Neural crest cell (in vitro differentiated cells): ENCODE measurements at regions not wholly inside any gene's neighbourhood (a gene's known extent, or its start where the extent isn't known, plus 50 kb on each side); places are given as distances from the start of the nearest gene placed in this dataset.

Experiments used
- DNase-seq: peaks from one replicate; pipeline ENCODE4 v3.0.0; 2021; ENCODE audit warnings: low read depth, mixed read lengths, low spot score
- H3K27ac Mint-ChIP-seq: one replicate; pipeline ENCODE4 v1.8.0; 2021; ENCODE audit warnings: mild to moderate bottlenecking, mixed read lengths; ENCODE audit not compliant: unreplicated experiment
- H3K27me3 Mint-ChIP-seq: 2 replicates; pipeline ENCODE4 v1.8.0; 2021; ENCODE audit warnings: low read depth, mild to moderate bottlenecking, mixed read lengths
- H3K36me3 Mint-ChIP-seq: 2 replicates; pipeline ENCODE4 v1.8.0; 2021; ENCODE audit warnings: low read depth, mild to moderate bottlenecking, mixed read lengths
- H3K4me1 Mint-ChIP-seq: 2 replicates; pipeline ENCODE4 v1.8.0; 2021; ENCODE audit warnings: mixed read lengths
- H3K4me3 Mint-ChIP-seq: one replicate; pipeline ENCODE4 v1.8.0; 2021; ENCODE audit warnings: mild to moderate bottlenecking, mixed read lengths
- H3K9me3 Mint-ChIP-seq: 2 replicates; pipeline ENCODE4 v1.8.0; 2021; ENCODE audit warnings: mixed read lengths
- TF ChIP-seq, protein P1 (sequence below): fragments of 200-600 bp; sonication (generic); conservative IDR thresholded peaks from 2 replicates; pipeline ENCODE4 v1.5.0; 2021; ENCODE audit warnings: antibody characterized with exemption, mild to moderate bottlenecking

DNA sequence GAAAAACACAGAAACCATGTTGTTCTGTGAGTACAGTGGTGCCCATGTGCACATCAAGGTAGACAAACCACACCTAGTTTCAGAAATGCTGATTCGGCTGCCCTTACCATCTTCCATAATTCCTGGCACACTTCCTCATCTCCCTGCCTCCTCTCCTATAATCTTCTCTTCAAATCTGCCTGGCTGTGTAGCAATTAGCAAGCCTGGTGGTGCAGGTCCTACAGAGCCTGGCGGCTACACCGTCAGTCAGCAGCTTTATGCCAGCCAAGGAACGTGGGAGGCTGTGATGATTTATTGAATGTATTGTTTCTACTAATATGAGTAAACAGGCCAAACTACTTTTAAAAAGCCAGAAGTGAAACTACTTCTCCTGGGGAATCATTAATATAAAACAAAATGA, 106.8 kb downstream of the SEMA6D start:
- H3K36me3 Mint-ChIP-seq, result no peaks in the 10 kb centered on the region
- no peak for DNase-seq
- H3K4me3 Mint-ChIP-seq, result no peak overlapping the region
- H3K27ac Mint-ChIP-seq, result no peak overlapping the region
- peaks cover 17% of the 10 kb centered on the region for H3K4me1 Mint-ChIP-seq
- H3K27me3 Mint-ChIP-seq, result no peaks in the 10 kb centered on the region
- TF ChIP-seq, protein P1, sequence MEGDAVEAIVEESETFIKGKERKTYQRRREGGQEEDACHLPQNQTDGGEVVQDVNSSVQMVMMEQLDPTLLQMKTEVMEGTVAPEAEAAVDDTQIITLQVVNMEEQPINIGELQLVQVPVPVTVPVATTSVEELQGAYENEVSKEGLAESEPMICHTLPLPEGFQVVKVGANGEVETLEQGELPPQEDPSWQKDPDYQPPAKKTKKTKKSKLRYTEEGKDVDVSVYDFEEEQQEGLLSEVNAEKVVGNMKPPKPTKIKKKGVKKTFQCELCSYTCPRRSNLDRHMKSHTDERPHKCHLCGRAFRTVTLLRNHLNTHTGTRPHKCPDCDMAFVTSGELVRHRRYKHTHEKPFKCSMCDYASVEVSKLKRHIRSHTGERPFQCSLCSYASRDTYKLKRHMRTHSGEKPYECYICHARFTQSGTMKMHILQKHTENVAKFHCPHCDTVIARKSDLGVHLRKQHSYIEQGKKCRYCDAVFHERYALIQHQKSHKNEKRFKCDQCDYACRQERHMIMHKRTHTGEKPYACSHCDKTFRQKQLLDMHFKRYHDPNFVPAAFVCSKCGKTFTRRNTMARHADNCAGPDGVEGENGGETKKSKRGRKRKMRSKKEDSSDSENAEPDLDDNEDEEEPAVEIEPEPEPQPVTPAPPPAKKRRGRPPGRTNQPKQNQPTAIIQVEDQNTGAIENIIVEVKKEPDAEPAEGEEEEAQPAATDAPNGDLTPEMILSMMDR, result no peak
- peaks cover 4% of the 10 kb centered on the region for H3K9me3 Mint-ChIP-seq

GRCh38 chr15:47829667-47830066, 112.4 kb downstream of the SEMA6D start:
- Mint-ChIP-seq H3K27me3 (no peaks in the 10 kb centered on the region), H3K4me1 (no peaks in the 10 kb centered on the region), H3K9me3 (peaks cover 9% of the 10 kb centered on the region), H3K36me3 (no peaks in the 10 kb centered on the region), H3K4me3 (no peak overlapping the region), H3K27ac (no peak overlapping the region)
- TF ChIP-seq, protein P1, result no peak
- no peak for DNase-seq

DNA sequence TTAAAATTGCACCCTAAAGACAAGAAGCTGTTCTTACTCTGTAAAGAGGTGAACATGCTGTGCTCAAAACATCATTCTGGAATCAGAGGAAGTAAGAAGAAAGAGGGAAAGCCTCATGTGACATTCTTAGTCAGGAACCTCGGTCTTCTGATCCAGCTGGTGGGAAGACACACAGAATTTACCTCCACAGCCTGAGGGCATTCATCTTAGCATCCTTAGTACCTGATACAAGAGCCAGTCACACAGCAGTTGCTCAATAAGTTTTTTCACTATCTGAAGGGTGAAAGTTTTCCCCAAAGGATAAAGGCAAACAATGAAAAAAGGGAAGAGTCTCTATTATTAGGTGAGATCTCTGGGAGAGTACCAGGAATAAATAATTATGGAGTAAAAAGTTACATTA, 116.8 kb downstream of the SEMA6D start:
- TF ChIP-seq, protein P1, result no peak
- H3K4me1 Mint-ChIP-seq, result no peaks in the 10 kb centered on the region

GRCh38 chr15:47839233-47839825, 122.0 kb downstream of the SEMA6D start:
- H3K9me3 Mint-ChIP-seq, result peaks cover 5% of the 10 kb centered on the region
- H3K27me3 Mint-ChIP-seq, result no peaks in the 10 kb centered on the region
- DNase-seq, result no peak
- TF ChIP-seq, protein P1, result no peak
- H3K4me3 Mint-ChIP-seq, result no peak overlapping the region
- H3K4me1 Mint-ChIP-seq, result peaks cover 8% of the 10 kb centered on the region
- no peaks in the 10 kb centered on the region for H3K36me3 Mint-ChIP-seq
- H3K27ac Mint-ChIP-seq, result peak overlapping the region; percentile 57

More for the DNA sequence above, 116.8 kb downstream of the SEMA6D start:
- Mint-ChIP-seq H3K27me3 (no peaks in the 10 kb centered on the region), H3K27ac (no peak overlapping the region), H3K9me3 (peaks cover 10% of the 10 kb centered on the region), H3K36me3 (no peaks in the 10 kb centered on the region), H3K4me3 (no peak overlapping the region)
- DNase-seq, result no peak

GRCh38 chr15:47843124-47843663, 125.9 kb downstream of the SEMA6D start:
- peaks cover 16% of the 10 kb centered on the region for H3K4me1 Mint-ChIP-seq
- DNase-seq, result no peak
- H3K9me3 Mint-ChIP-seq, result peaks cover 3% of the 10 kb centered on the region
- H3K4me3 Mint-ChIP-seq, result no peak overlapping the region
- no peak overlapping the region for H3K27ac Mint-ChIP-seq
- no peaks in the 10 kb centered on the region for H3K27me3 Mint-ChIP-seq
- H3K36me3 Mint-ChIP-seq, result no peaks in the 10 kb centered on the region
- TF ChIP-seq, protein P1, result no peak
